ENCODE measurements at regions not wholly inside any gene's neighbourhood (a gene's known extent, or its start where the extent isn't known, plus 50 kb on each side); places are given as distances from the start of the nearest gene placed in this dataset.

GRCh38 chr10:61138708-61139591 is 195.0 kb upstream of the RHOBTB1 start:
- TF ChIP-seq JUND (IDR thresholded peaks at IDR 0.05; ENCODE audit: low read depth) = no peak
- DNase-seq (ENCODE audit: low read depth in 1 of 2, low spot score in 1 of 2) = no peak
- in situ Hi-C loops (cut with HindIII; ENCODE audit: low pct_unique_long_range_greater_than_20kb, low sequenced_read_pairs) = no loop called here

- peak; percentile 27 to 87 for DNase-seq (ENCODE audit: low read depth in 1 of 2, low spot score in 1 of 2)
- in situ Hi-C loops (cut with HindIII; ENCODE audit: low pct_unique_long_range_greater_than_20kb, low sequenced_read_pairs) = no loop called here
These were observed 192.2 kb upstream of the RHOBTB1 start for GRCh38 chr10:61136139-61136538.

DNA sequence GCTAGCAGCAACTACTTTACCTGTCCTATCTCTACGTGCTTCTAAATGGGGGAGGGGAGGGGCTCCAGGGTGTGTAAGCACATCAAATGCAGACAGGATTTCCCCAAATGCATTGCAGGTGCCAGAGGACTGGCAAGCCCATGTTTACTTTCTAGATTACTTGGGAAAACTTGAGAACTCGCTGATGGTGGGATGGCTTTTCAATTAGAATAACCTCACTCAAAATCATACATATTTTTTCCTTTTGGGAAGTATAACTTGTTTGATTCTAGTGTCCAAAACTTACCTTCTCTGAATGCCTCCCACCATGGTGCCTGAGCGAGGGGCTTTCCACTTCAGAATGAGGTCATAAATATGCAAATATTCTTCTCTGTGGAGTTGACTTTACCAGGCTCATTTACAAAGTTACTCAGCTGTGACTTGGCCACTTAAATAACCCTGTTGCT is 191.3 kb upstream of the RHOBTB1 start:
- in situ Hi-C loops (cut with HindIII; ENCODE audit: low pct_unique_long_range_greater_than_20kb, low sequenced_read_pairs) = no loop called here
- no peak for TF ChIP-seq JUND (IDR thresholded peaks at IDR 0.05; ENCODE audit: low read depth)
- no peak for DNase-seq (ENCODE audit: low read depth in 1 of 2, low spot score in 1 of 2)

More at GRCh38 chr10:61136139-61136538, 192.2 kb upstream of the RHOBTB1 start:
- TF ChIP-seq JUND (IDR thresholded peaks at IDR 0.05; ENCODE audit: low read depth) = no peak

GRCh38 chr10:61130366-61130765 is 186.4 kb upstream of the RHOBTB1 start:
- no peak for DNase-seq (ENCODE audit: low read depth in 1 of 2, low spot score in 1 of 2)
- in situ Hi-C loops (cut with HindIII; ENCODE audit: low pct_unique_long_range_greater_than_20kb, low sequenced_read_pairs) = no loop called here
- TF ChIP-seq JUND (IDR thresholded peaks at IDR 0.05; ENCODE audit: low read depth) = no peak

- in situ Hi-C loops (cut with HindIII; ENCODE audit: low pct_unique_long_range_greater_than_20kb, low sequenced_read_pairs) = no loop called here
- no peak for DNase-seq (ENCODE audit: low read depth in 1 of 2, low spot score in 1 of 2)
- TF ChIP-seq JUND (IDR thresholded peaks at IDR 0.05; ENCODE audit: low read depth) = no peak
These were observed 184.2 kb upstream of the RHOBTB1 start for GRCh38 chr10:61128196-61128595.

DNA sequence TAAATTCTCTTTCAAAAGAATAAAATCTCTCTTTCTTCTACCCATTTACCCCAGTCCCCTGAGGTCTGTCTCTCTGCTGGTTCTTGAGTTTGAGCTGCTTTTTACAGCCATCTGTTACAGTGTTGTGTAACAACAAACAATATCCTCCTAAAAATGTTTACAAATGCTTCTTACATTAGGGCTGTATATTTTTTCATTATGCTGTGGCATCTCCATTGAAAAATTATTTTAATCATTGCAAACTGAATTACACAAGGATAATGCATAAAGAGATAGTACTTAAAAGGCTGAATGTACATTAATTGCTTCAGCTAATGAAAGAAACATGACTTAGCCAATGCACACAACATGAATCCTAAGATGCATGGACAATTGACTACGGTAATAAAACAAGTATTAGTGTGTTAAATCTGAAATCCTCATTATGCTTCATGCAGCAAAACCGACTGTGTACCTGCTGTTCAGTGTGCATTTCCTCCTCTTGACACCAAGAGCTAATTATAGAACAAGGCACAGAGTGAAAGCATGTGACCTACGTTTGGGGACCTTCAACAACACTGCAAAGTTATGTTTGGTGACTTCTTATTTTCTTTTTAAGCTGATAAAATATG is 181.7 kb upstream of the RHOBTB1 start:
- in situ Hi-C loops (cut with HindIII; ENCODE audit: low pct_unique_long_range_greater_than_20kb, low sequenced_read_pairs) = no loop called here
- no peak for TF ChIP-seq JUND (IDR thresholded peaks at IDR 0.05; ENCODE audit: low read depth)
- DNase-seq (ENCODE audit: low read depth in 1 of 2, low spot score in 1 of 2) = no peak

GRCh38 chr10:61124756-61125530 is 181.0 kb upstream of the RHOBTB1 start:
- DNase-seq (ENCODE audit: low read depth in 1 of 2, low spot score in 1 of 2) = no peak
- in situ Hi-C loops (cut with HindIII; ENCODE audit: low pct_unique_long_range_greater_than_20kb, low sequenced_read_pairs) = no loop called here

DNA sequence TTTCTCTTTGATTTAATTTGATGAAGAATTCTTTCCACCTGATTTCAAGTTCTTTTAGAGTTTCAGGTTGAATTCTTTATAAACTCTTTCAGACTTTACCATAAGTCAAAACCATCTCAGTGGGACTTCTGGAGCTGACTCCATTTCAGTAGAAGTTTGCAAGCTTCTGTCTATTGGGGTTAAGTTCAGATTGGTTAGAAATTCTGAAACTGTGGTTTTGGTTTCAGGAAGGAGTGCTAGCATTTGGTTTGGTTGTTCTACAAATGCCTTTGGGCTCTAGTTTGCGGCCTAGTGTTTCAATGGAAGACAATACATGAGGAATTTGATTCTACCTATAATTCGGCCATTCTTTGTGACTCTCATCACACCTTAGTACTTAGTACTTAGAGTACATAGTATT is 176.8 kb upstream of the RHOBTB1 start:
- TF ChIP-seq JUND (IDR thresholded peaks at IDR 0.05; ENCODE audit: low read depth) = no peak
- DNase-seq (ENCODE audit: low read depth in 1 of 2, low spot score in 1 of 2) = no peak
- in situ Hi-C loops (cut with HindIII; ENCODE audit: low pct_unique_long_range_greater_than_20kb, low sequenced_read_pairs) = no loop called here

More at GRCh38 chr10:61124756-61125530, 181.0 kb upstream of the RHOBTB1 start:
- TF ChIP-seq JUND (IDR thresholded peaks at IDR 0.05; ENCODE audit: low read depth) = no peak

- TF ChIP-seq JUND (IDR thresholded peaks at IDR 0.05; ENCODE audit: low read depth) = no peak
- DNase-seq (ENCODE audit: low read depth in 1 of 2, low spot score in 1 of 2) = no peak
- in situ Hi-C loops (cut with HindIII; ENCODE audit: low pct_unique_long_range_greater_than_20kb, low sequenced_read_pairs) = no loop called here
These were observed 175.6 kb upstream of the RHOBTB1 start for GRCh38 chr10:61119573-61119972.

DNA sequence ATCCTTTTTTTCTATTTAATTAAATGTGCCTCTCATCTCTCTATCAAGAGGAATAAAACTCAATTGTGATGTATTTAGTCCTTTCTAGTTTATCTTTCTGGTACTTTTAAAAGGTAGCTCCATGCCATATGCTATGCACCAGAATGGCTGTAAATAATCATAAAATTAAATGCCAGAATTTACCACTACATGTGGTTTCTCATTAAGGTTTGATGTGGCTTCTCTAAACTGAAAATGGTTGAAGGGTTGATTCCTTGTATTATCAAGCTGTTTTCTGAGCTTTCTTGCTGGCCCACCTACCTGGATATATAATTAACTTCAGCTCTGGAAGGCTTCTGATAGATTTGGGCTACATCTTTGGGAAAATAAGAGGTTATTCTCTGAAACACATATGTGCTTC is 171.9 kb upstream of the RHOBTB1 start:
- no peak for TF ChIP-seq JUND (IDR thresholded peaks at IDR 0.05; ENCODE audit: low read depth)
- DNase-seq (ENCODE audit: low read depth in 1 of 2, low spot score in 1 of 2) = no peak
- in situ Hi-C loops (cut with HindIII; ENCODE audit: low pct_unique_long_range_greater_than_20kb, low sequenced_read_pairs) = no loop called here

DNA sequence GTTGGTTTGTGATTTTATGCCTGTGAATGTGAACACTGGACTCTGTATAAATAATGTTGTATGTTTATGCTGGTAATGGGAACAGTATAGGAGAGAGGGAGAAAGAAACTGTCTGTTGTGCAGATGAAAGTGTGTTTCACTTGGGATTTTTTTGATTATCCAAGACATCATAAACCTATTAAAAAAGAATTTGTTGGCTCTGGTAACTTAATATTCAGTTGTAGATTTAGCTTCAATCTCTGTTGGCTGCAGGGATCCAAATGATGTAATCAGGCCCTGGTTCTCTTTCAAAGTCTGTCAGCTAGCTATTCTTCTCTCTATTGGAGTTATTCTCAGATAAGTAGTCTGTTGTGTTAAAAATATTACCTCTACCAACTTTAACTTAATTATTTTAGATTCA is 168.8 kb upstream of the RHOBTB1 start:
- no peak for TF ChIP-seq JUND (IDR thresholded peaks at IDR 0.05; ENCODE audit: low read depth)
- in situ Hi-C loops (cut with HindIII; ENCODE audit: low pct_unique_long_range_greater_than_20kb, low sequenced_read_pairs) = no loop called here
- DNase-seq (ENCODE audit: low read depth in 1 of 2, low spot score in 1 of 2) = no peak

- DNase-seq (ENCODE audit: low read depth in 1 of 2, low spot score in 1 of 2) = peak in 1 of 2 experiments; percentile 87
- TF ChIP-seq JUND (IDR thresholded peaks at IDR 0.05; ENCODE audit: low read depth) = peak; percentile 56; the same call in 1 of the 2 replicates
- in situ Hi-C loops (cut with HindIII; ENCODE audit: low pct_unique_long_range_greater_than_20kb, low sequenced_read_pairs) = no loop called here
These were observed 167.0 kb upstream of the RHOBTB1 start for GRCh38 chr10:61110936-61111335.

Data from T47D (cell line).